T-helper 2 cell treated with Interferon-gamma antibody and Interleukin-4, amounts not matched to agents 5 μg/mL and 100 μg/mL, for 36 hours (primary cell): ENCODE measurements at regions not wholly inside any gene's neighbourhood (a gene's known extent, or its start where the extent isn't known, plus 50 kb on each side); places are given as distances from the start of the nearest gene placed in this dataset.

Source experiments
- DNase-seq: peaks from one replicate; pipeline ENCODE4 v3.0.0; 2021; ENCODE audit warnings: low spot score
- H3K27ac Mint-ChIP-seq: one replicate; pipeline ENCODE4 v1.8.0; 2021; ENCODE audit warnings: mild to moderate bottlenecking, mixed read lengths
- H3K27me3 Mint-ChIP-seq: one replicate; pipeline ENCODE4 v1.8.0; 2021; ENCODE audit warnings: low read depth, mixed read lengths
- H3K36me3 Mint-ChIP-seq: one replicate; pipeline ENCODE4 v1.8.0; 2021; ENCODE audit warnings: low read depth, mixed read lengths
- H3K4me1 Mint-ChIP-seq: one replicate; pipeline ENCODE4 v1.8.0; 2021; ENCODE audit warnings: low read depth, mixed read lengths
- H3K4me3 Mint-ChIP-seq: one replicate; pipeline ENCODE4 v1.8.0; 2022; ENCODE audit warnings: mild to moderate bottlenecking, moderate library complexity, mixed read lengths
- H3K9me3 Mint-ChIP-seq: one replicate; pipeline ENCODE4 v1.8.0; 2021; ENCODE audit warnings: mixed read lengths

- Mint-ChIP-seq H3K27me3 (no peaks in the 10 kb centered on the region), H3K4me1 (no peaks in the 10 kb centered on the region), H3K36me3 (no peaks in the 10 kb centered on the region), H3K4me3 (no peak overlapping the region), H3K27ac (no peak overlapping the region), H3K9me3 (peaks cover 17% of the 10 kb centered on the region)
- no peak for DNase-seq
Measured at GRCh38 chr9:90259311-90260246, 383.0 kb downstream of the DIRAS2 start.

- Mint-ChIP-seq H3K9me3 (peaks cover 17% of the 10 kb centered on the region), H3K27ac (no peak overlapping the region), H3K4me3 (no peak overlapping the region), H3K4me1 (no peaks in the 10 kb centered on the region), H3K36me3 (no peaks in the 10 kb centered on the region), H3K27me3 (no peaks in the 10 kb centered on the region)
- DNase-seq: no peak
Measured at GRCh38 chr9:90261698-90262097, 380.9 kb downstream of the DIRAS2 start.

- DNase-seq: no peak
- Mint-ChIP-seq H3K4me1 (no peaks in the 10 kb centered on the region), H3K27ac (no peak overlapping the region), H3K4me3 (no peak overlapping the region), H3K36me3 (no peaks in the 10 kb centered on the region), H3K27me3 (peaks cover 5% of the 10 kb centered on the region), H3K9me3 (no peaks in the 10 kb centered on the region)
Measured at GRCh38 chr9:90268613-90269012, 374.0 kb downstream of the DIRAS2 start.

GRCh38 chr9:90271707-90272106 lies 370.9 kb downstream of the DIRAS2 start:
- Mint-ChIP-seq H3K9me3 (no peaks in the 10 kb centered on the region), H3K27ac (no peak overlapping the region), H3K4me3 (no peak overlapping the region), H3K27me3 (peaks cover 7% of the 10 kb centered on the region), H3K36me3 (no peaks in the 10 kb centered on the region), H3K4me1 (no peaks in the 10 kb centered on the region)
- DNase-seq: no peak

GRCh38 chr9:90274725-90275124 lies 367.9 kb downstream of the DIRAS2 start:
- no peaks in the 10 kb centered on the region for H3K4me1 Mint-ChIP-seq
- no peak for DNase-seq
- H3K27me3 Mint-ChIP-seq: peaks cover 22% of the 10 kb centered on the region
- H3K4me3 Mint-ChIP-seq: no peak overlapping the region
- H3K27ac Mint-ChIP-seq: no peak overlapping the region
- H3K9me3 Mint-ChIP-seq: no peaks in the 10 kb centered on the region
- no peaks in the 10 kb centered on the region for H3K36me3 Mint-ChIP-seq

GRCh38 chr9:90285946-90286345 lies 356.7 kb downstream of the DIRAS2 start:
- H3K27me3 Mint-ChIP-seq: peaks cover 11% of the 10 kb centered on the region
- no peaks in the 10 kb centered on the region for H3K9me3 Mint-ChIP-seq
- DNase-seq: no peak
- H3K27ac Mint-ChIP-seq: no peak overlapping the region
- H3K4me3 Mint-ChIP-seq: no peak overlapping the region
- H3K36me3 Mint-ChIP-seq: no peaks in the 10 kb centered on the region
- peaks cover 3% of the 10 kb centered on the region for H3K4me1 Mint-ChIP-seq

- no peak overlapping the region for H3K27ac Mint-ChIP-seq
- H3K4me1 Mint-ChIP-seq: peaks cover 3% of the 10 kb centered on the region
- peaks cover 3% of the 10 kb centered on the region for H3K27me3 Mint-ChIP-seq
- no peak overlapping the region for H3K4me3 Mint-ChIP-seq
- H3K9me3 Mint-ChIP-seq: no peaks in the 10 kb centered on the region
- DNase-seq: no peak
- H3K36me3 Mint-ChIP-seq: no peaks in the 10 kb centered on the region
Measured at GRCh38 chr9:90287567-90288274, 354.9 kb downstream of the DIRAS2 start.

- no peak for DNase-seq
- H3K27me3 Mint-ChIP-seq: peaks cover 3% of the 10 kb centered on the region
- no peak overlapping the region for H3K4me3 Mint-ChIP-seq
- no peak overlapping the region for H3K27ac Mint-ChIP-seq
- H3K4me1 Mint-ChIP-seq: peaks cover 3% of the 10 kb centered on the region
- no peaks in the 10 kb centered on the region for H3K36me3 Mint-ChIP-seq
- no peaks in the 10 kb centered on the region for H3K9me3 Mint-ChIP-seq
Measured at GRCh38 chr9:90288275-90288639, 354.4 kb downstream of the DIRAS2 start.

- H3K9me3 Mint-ChIP-seq: no peaks in the 10 kb centered on the region
- H3K4me3 Mint-ChIP-seq: no peak overlapping the region
- DNase-seq: no peak
- no peaks in the 10 kb centered on the region for H3K36me3 Mint-ChIP-seq
- peaks cover 3% of the 10 kb centered on the region for H3K4me1 Mint-ChIP-seq
- H3K27ac Mint-ChIP-seq: no peak overlapping the region
- H3K27me3 Mint-ChIP-seq: peaks cover 3% of the 10 kb centered on the region
Measured at GRCh38 chr9:90290716-90291485, 351.7 kb downstream of the DIRAS2 start.

- peaks cover 14% of the 10 kb centered on the region for H3K27me3 Mint-ChIP-seq
- no peak overlapping the region for H3K4me3 Mint-ChIP-seq
- no peaks in the 10 kb centered on the region for H3K4me1 Mint-ChIP-seq
- no peak for DNase-seq
- H3K36me3 Mint-ChIP-seq: no peaks in the 10 kb centered on the region
- no peaks in the 10 kb centered on the region for H3K9me3 Mint-ChIP-seq
- no peak overlapping the region for H3K27ac Mint-ChIP-seq
Measured at GRCh38 chr9:90296539-90296938, 346.1 kb downstream of the DIRAS2 start.

- peaks cover 21% of the 10 kb centered on the region for H3K27me3 Mint-ChIP-seq
- no peaks in the 10 kb centered on the region for H3K9me3 Mint-ChIP-seq
- DNase-seq: no peak
- no peak overlapping the region for H3K27ac Mint-ChIP-seq
- H3K36me3 Mint-ChIP-seq: no peaks in the 10 kb centered on the region
- H3K4me1 Mint-ChIP-seq: no peaks in the 10 kb centered on the region
- H3K4me3 Mint-ChIP-seq: no peak overlapping the region
Measured at GRCh38 chr9:90299968-90300367, 342.7 kb downstream of the DIRAS2 start.

- Mint-ChIP-seq H3K4me1 (no peaks in the 10 kb centered on the region), H3K36me3 (no peaks in the 10 kb centered on the region), H3K4me3 (no peak overlapping the region), H3K27me3 (peaks cover 21% of the 10 kb centered on the region), H3K9me3 (no peaks in the 10 kb centered on the region), H3K27ac (no peak overlapping the region)
- DNase-seq: no peak
Measured at GRCh38 chr9:90300611-90301276, 341.9 kb downstream of the DIRAS2 start.

- peaks cover 18% of the 10 kb centered on the region for H3K27me3 Mint-ChIP-seq
- H3K4me3 Mint-ChIP-seq: no peak overlapping the region
- no peak overlapping the region for H3K27ac Mint-ChIP-seq
- H3K36me3 Mint-ChIP-seq: no peaks in the 10 kb centered on the region
- DNase-seq: no peak
- H3K4me1 Mint-ChIP-seq: no peaks in the 10 kb centered on the region
- no peaks in the 10 kb centered on the region for H3K9me3 Mint-ChIP-seq
Measured at GRCh38 chr9:90301277-90301653, 341.4 kb downstream of the DIRAS2 start.
